Keratinocyte (primary cell): ENCODE measurements at regions not wholly inside any gene's neighbourhood (a gene's known extent, or its start where the extent isn't known, plus 50 kb on each side); places are given as distances from the start of the nearest gene placed in this dataset.

ENCODE experiments used
- DNase-seq: peaks from one replicate; pipeline ENCODE4 v3.0.0-alpha.2; 2011; ENCODE audit warnings: low read depth, missing footprints, low spot score
- FAIRE-seq: peaks from 2 replicates; lab custom pipeline; 2011; peaks lifted over from hg19 to GRCh38; lab: Jason Lieb, UNC
- H2AFZ ChIP-seq: 2 replicates; pipeline ENCODE4 v1.6.0; 2012; ENCODE audit warnings: low read length, control low read depth, inconsistent platforms; ENCODE audit not compliant: control insufficient read depth
- H3K27ac ChIP-seq: 2 replicates; pipeline ENCODE4 v1.5.1; 2011; ENCODE audit warnings: low read length; ENCODE audit not compliant: control insufficient read depth, insufficient read depth
- H3K27me3 ChIP-seq: 3 replicates; pipeline ENCODE4 v1.6.0; 2011; ENCODE audit warnings: low read length; ENCODE audit not compliant: control insufficient read depth, insufficient read depth; ENCODE audit errors: extremely low read depth
- H3K36me3 ChIP-seq, 2 experiments: 2 replicates in 1 of 2; 3 replicates in 1 of 2; pipeline ENCODE4 v1.5.1; 2011; ENCODE audit warnings: low read length in 2 of 2, mild to moderate bottlenecking in 1 of 2; ENCODE audit not compliant: control insufficient read depth in 2 of 2, insufficient read depth in 2 of 2; ENCODE audit errors: extremely low read depth in 1 of 2
- H3K4me1 ChIP-seq: 3 replicates; pipeline ENCODE4 v1.5.1; 2011; ENCODE audit warnings: low read length; ENCODE audit not compliant: control insufficient read depth, insufficient read depth; ENCODE audit errors: extremely low read depth
- H3K4me2 ChIP-seq: 3 replicates; pipeline ENCODE4 v1.6.0; 2011; ENCODE audit warnings: low read depth, low read length; ENCODE audit not compliant: control insufficient read depth, insufficient read depth; ENCODE audit errors: extremely low read depth
- H3K4me3 ChIP-seq, 3 experiments: fragments of 200-600 bp in 1 of 3; sonication (generic) in 1 of 3; 2 replicates in 2 of 3; 3 replicates in 1 of 3; pipeline ENCODE4 v1.5.1; 2011 to 2016; ENCODE audit warnings: low read length in 3 of 3, mild to moderate bottlenecking in 3 of 3, control low read depth in 2 of 3, inconsistent platforms in 1 of 3, low read depth in 1 of 3, mixed read lengths in 1 of 3, mixed run types in 1 of 3, moderate library complexity in 1 of 3; ENCODE audit not compliant: control insufficient read depth in 2 of 3, insufficient read depth in 2 of 3; ENCODE audit errors: extremely low read depth in 1 of 3
- H3K79me2 ChIP-seq: 2 replicates; pipeline ENCODE4 v1.6.0; 2012; ENCODE audit warnings: low read length; ENCODE audit not compliant: control insufficient read depth, insufficient read depth
- H3K9ac ChIP-seq: 3 replicates; pipeline ENCODE4 v1.6.0; 2011; ENCODE audit warnings: low read length; ENCODE audit not compliant: control insufficient read depth, insufficient read depth; ENCODE audit errors: extremely low read depth
- H3K9me1 ChIP-seq: 3 replicates; pipeline ENCODE4 v1.6.0; 2011; ENCODE audit warnings: low read length; ENCODE audit not compliant: control insufficient read depth, insufficient read depth; ENCODE audit errors: extremely low read depth
- H3K9me3 ChIP-seq: 2 replicates; pipeline ENCODE4 v1.5.1; 2012; ENCODE audit warnings: low read depth, low read length; ENCODE audit not compliant: control insufficient read depth
- H4K20me1 ChIP-seq: 3 replicates; pipeline ENCODE4 v1.6.0; 2011; ENCODE audit warnings: low read length; ENCODE audit not compliant: control insufficient read depth, insufficient read depth; ENCODE audit errors: extremely low read depth
- CTCF ChIP-seq, 3 experiments: IDR thresholded peaks in 1 of 3; conservative IDR thresholded peaks in 1 of 3; optimal IDR thresholded peaks in 1 of 3; 2 replicates in 2 of 3; 3 replicates in 1 of 3; pipeline versions ENCODE3 to v1.5.1; 2011; ENCODE audit warnings: low read length in 3 of 3, mild to moderate bottlenecking in 3 of 3, moderate library complexity in 2 of 3, control low read depth in 1 of 3, inconsistent platforms in 1 of 3; ENCODE audit not compliant: insufficient read depth in 2 of 3; ENCODE audit errors: extremely low read depth in 1 of 3
- EZH2 ChIP-seq: IDR thresholded peaks from one replicate; pipeline ENCODE4 v1.6.1; 2012; ENCODE audit warnings: inconsistent platforms, mild to moderate bottlenecking, low read length, moderate library complexity
- dilution Hi-C: fragments of 300-500 bp; cut with MboI; formaldehyde crosslinking; loops from one replicate; pipeline ENCODE4 v1.7.0; 2020; ENCODE audit warnings: low sequenced_read_pairs; ENCODE audit not compliant: extremely low pct_ligation_motif_present

- H3K27me3 ChIP-seq = peaks cover 3% of the 10 kb centered on the region
- DNase-seq = no peak
- H3K36me3 ChIP-seq = no peaks in the 10 kb centered on the region
- no peak overlapping the region for H3K4me2 ChIP-seq
- H2AFZ ChIP-seq = no peak overlapping the region
- no peaks in the 10 kb centered on the region for H3K9me1 ChIP-seq
- dilution Hi-C loops = no loop called here
- H3K9me3 ChIP-seq = no peaks in the 10 kb centered on the region
- no peak overlapping the region for H3K27ac ChIP-seq
- no peak overlapping the region for H3K4me3 ChIP-seq
- H3K9ac ChIP-seq = no peak overlapping the region
- H3K79me2 ChIP-seq = no peaks in the 10 kb centered on the region
- FAIRE-seq = no peak
- H4K20me1 ChIP-seq = no peaks in the 10 kb centered on the region
- TF ChIP-seq EZH2 (no peak), CTCF (optimal IDR thresholded peaks at IDR 0.05 in 1 of 3, IDR thresholded peaks at IDR 0.05 in 1 of 3, conservative IDR thresholded peaks at IDR 0.05 in 1 of 3; ENCODE audit: extremely low read depth in 1 of 3, insufficient read depth in 2 of 3, low read length in 3 of 3) (no peak)
- H3K4me1 ChIP-seq = no peaks in the 10 kb centered on the region
These were observed 54.4 kb upstream of the FAM89A start for GRCh38 chr1:231094421-231094820.

- no peak overlapping the region for H2AFZ ChIP-seq
- no peak overlapping the region for H3K27ac ChIP-seq
- FAIRE-seq (no peak), DNase-seq (no peak)
- no peaks in the 10 kb centered on the region for H3K36me3 ChIP-seq
- H3K9me3 ChIP-seq = no peaks in the 10 kb centered on the region
- no peak overlapping the region for H3K4me2 ChIP-seq
- peak in 1 of 3 experiments; percentile 3 for TF ChIP-seq CTCF (optimal IDR thresholded peaks at IDR 0.05 in 1 of 3, IDR thresholded peaks at IDR 0.05 in 1 of 3, conservative IDR thresholded peaks at IDR 0.05 in 1 of 3; ENCODE audit: extremely low read depth in 1 of 3, insufficient read depth in 2 of 3, low read length in 3 of 3)
- no peak for TF ChIP-seq EZH2
- no peak overlapping the region for H3K4me3 ChIP-seq
- H3K4me1 ChIP-seq = no peaks in the 10 kb centered on the region
- no peak overlapping the region for H3K9ac ChIP-seq
- peaks cover 3% of the 10 kb centered on the region for H3K27me3 ChIP-seq
- H3K9me1 ChIP-seq = no peaks in the 10 kb centered on the region
- H3K79me2 ChIP-seq = no peaks in the 10 kb centered on the region
- H4K20me1 ChIP-seq = no peaks in the 10 kb centered on the region
- dilution Hi-C loops = no loop called here
These were observed 53.3 kb upstream of the FAM89A start for GRCh38 chr1:231093156-231093922.
